ENCODE measurements at regions not wholly inside any gene's neighbourhood (a gene's known extent, or its start where the extent isn't known, plus 50 kb on each side); places are given as distances from the start of the nearest gene placed in this dataset.

GRCh38 chr15:98330258-98330657 lies 318.1 kb upstream of the IGF1R start:
- Histone ChIP-seq H3K27ac (replicated peaks) (no peak overlapping the region), H3K4me3 (replicated peaks; ENCODE audit: insufficient read depth, low read length) (no peak overlapping the region), H3K27me3 (ENCODE audit: insufficient read depth, poor library complexity, severe bottlenecking) (peaks cover 8% of the 10 kb centered on the region)
- no peak for DNase-seq (ENCODE audit: low read depth in 1 of 2, low spot score in 1 of 2)
- no peak for TF ChIP-seq POLR2AphosphoS5 (IDR thresholded peaks at IDR 0.05; ENCODE audit: low read depth)
- no peak for TF ChIP-seq GABPA (IDR thresholded peaks at IDR 0.05; ENCODE audit: low read depth)
- TF ChIP-seq SPI1 (IDR thresholded peaks at IDR 0.05; ENCODE audit: borderline replicate concordance, low read depth) = no peak
- TF ChIP-seq, protein P1, sequence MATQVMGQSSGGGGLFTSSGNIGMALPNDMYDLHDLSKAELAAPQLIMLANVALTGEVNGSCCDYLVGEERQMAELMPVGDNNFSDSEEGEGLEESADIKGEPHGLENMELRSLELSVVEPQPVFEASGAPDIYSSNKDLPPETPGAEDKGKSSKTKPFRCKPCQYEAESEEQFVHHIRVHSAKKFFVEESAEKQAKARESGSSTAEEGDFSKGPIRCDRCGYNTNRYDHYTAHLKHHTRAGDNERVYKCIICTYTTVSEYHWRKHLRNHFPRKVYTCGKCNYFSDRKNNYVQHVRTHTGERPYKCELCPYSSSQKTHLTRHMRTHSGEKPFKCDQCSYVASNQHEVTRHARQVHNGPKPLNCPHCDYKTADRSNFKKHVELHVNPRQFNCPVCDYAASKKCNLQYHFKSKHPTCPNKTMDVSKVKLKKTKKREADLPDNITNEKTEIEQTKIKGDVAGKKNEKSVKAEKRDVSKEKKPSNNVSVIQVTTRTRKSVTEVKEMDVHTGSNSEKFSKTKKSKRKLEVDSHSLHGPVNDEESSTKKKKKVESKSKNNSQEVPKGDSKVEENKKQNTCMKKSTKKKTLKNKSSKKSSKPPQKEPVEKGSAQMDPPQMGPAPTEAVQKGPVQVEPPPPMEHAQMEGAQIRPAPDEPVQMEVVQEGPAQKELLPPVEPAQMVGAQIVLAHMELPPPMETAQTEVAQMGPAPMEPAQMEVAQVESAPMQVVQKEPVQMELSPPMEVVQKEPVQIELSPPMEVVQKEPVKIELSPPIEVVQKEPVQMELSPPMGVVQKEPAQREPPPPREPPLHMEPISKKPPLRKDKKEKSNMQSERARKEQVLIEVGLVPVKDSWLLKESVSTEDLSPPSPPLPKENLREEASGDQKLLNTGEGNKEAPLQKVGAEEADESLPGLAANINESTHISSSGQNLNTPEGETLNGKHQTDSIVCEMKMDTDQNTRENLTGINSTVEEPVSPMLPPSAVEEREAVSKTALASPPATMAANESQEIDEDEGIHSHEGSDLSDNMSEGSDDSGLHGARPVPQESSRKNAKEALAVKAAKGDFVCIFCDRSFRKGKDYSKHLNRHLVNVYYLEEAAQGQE (IDR thresholded peaks at IDR 0.05; ENCODE audit: insufficient replicate concordance, low read depth) = no peak
- TF ChIP-seq, protein P2, sequence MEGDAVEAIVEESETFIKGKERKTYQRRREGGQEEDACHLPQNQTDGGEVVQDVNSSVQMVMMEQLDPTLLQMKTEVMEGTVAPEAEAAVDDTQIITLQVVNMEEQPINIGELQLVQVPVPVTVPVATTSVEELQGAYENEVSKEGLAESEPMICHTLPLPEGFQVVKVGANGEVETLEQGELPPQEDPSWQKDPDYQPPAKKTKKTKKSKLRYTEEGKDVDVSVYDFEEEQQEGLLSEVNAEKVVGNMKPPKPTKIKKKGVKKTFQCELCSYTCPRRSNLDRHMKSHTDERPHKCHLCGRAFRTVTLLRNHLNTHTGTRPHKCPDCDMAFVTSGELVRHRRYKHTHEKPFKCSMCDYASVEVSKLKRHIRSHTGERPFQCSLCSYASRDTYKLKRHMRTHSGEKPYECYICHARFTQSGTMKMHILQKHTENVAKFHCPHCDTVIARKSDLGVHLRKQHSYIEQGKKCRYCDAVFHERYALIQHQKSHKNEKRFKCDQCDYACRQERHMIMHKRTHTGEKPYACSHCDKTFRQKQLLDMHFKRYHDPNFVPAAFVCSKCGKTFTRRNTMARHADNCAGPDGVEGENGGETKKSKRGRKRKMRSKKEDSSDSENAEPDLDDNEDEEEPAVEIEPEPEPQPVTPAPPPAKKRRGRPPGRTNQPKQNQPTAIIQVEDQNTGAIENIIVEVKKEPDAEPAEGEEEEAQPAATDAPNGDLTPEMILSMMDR (IDR thresholded peaks at IDR 0.05; ENCODE audit: insufficient read depth, low read length) = no peak

DNA sequence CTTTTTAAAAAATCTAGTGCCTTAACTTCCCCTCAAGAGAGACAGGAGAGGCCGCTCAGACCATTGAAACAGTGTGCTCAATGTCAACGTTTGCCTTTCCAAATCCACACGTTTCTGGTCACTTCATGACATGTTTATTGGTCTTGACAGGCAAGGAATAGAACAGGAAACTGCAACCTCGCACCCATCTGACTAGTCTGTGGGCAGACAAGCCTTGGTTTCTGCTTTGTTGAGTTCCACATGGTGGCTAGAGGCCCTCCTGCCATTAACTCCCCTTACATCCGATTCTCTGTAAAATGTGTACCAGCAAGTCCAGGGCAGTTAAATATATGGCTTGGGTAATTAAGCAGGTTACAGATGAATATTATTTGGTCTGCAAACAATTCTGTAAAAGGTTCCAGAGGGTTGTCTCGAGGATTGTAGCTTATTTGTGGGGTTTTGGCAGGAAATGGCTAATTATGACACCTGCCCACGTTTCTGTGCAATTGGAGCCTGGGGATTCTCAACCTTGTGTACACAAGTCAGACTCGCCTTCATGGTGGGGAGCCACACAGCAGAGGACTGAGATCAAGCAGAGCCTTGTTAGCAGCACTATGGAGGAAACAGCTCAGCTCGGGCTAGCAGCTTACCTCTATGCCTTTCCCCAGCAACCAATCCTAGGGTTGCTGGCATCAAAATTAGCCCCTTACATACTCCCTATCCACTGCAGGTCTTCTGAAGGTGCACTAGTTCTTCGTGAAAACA lies 317.5 kb upstream of the IGF1R start:
- TF ChIP-seq, protein P2 (IDR thresholded peaks at IDR 0.05; ENCODE audit: insufficient read depth, low read length) = no peak
- TF ChIP-seq SPI1 (IDR thresholded peaks at IDR 0.05; ENCODE audit: borderline replicate concordance, low read depth) (no peak), POLR2AphosphoS5 (IDR thresholded peaks at IDR 0.05; ENCODE audit: low read depth) (no peak), GABPA (IDR thresholded peaks at IDR 0.05; ENCODE audit: low read depth) (no peak)
- TF ChIP-seq, protein P1 (IDR thresholded peaks at IDR 0.05; ENCODE audit: insufficient replicate concordance, low read depth) = no peak
- peaks cover 8% of the 10 kb centered on the region for H3K27me3 ChIP-seq (ENCODE audit: insufficient read depth, poor library complexity, severe bottlenecking)

GRCh38 chr15:98331676-98332075 lies 316.7 kb upstream of the IGF1R start:
- no peak for DNase-seq (ENCODE audit: low read depth in 1 of 2, low spot score in 1 of 2)
- peaks cover 8% of the 10 kb centered on the region for H3K27me3 ChIP-seq (ENCODE audit: insufficient read depth, poor library complexity, severe bottlenecking)
- no peak for TF ChIP-seq POLR2AphosphoS5 (IDR thresholded peaks at IDR 0.05; ENCODE audit: low read depth)
- no peak for TF ChIP-seq SPI1 (IDR thresholded peaks at IDR 0.05; ENCODE audit: borderline replicate concordance, low read depth)
- TF ChIP-seq GABPA (IDR thresholded peaks at IDR 0.05; ENCODE audit: low read depth) = no peak
- TF ChIP-seq, protein P1 (IDR thresholded peaks at IDR 0.05; ENCODE audit: insufficient replicate concordance, low read depth) = no peak
- TF ChIP-seq, protein P2 (IDR thresholded peaks at IDR 0.05; ENCODE audit: insufficient read depth, low read length) = no peak
- no peak overlapping the region for H3K27ac ChIP-seq (replicated peaks)
- no peak overlapping the region for H3K4me3 ChIP-seq (replicated peaks; ENCODE audit: insufficient read depth, low read length)

More for the DNA sequence above, 317.5 kb upstream of the IGF1R start:
- no peak overlapping the region for H3K4me3 ChIP-seq (replicated peaks; ENCODE audit: insufficient read depth, low read length)
- H3K27ac ChIP-seq (replicated peaks) = no peak overlapping the region
- DNase-seq (ENCODE audit: low read depth in 1 of 2, low spot score in 1 of 2) = no peak
